Fibroblast of villous mesenchyme (primary cell): ENCODE measurements at regions not wholly inside any gene's neighbourhood (a gene's known extent, or its start where the extent isn't known, plus 50 kb on each side); places are given as distances from the start of the nearest gene placed in this dataset.
"Not testable (repeated sequence)": the region's sequence is repeated elsewhere in the genome, so short reads cannot be mapped to it uniquely, and the experiment has no call there.

Experiments used
- DNase-seq: peaks from one replicate; pipeline ENCODE4 v3.0.0-alpha.2; 2010; ENCODE audit warnings: low read depth
- H3K4me3 ChIP-seq: 2 replicates; pipeline ENCODE4 v1.5.1; 2011; ENCODE audit warnings: low read depth, mild to moderate bottlenecking, low read length
- CTCF ChIP-seq: IDR thresholded peaks from 2 replicates; pipeline ENCODE4 v1.5.1; 2012; ENCODE audit warnings: low read depth, mild to moderate bottlenecking, low read length; ENCODE audit not compliant: insufficient read depth

GRCh38 chr12:87596636-87597035 is 432.6 kb downstream of the C12orf50 start:
- H3K4me3 ChIP-seq = no peak overlapping the region
- no peak for DNase-seq
- no peak for TF ChIP-seq CTCF

GRCh38 chr12:87596134-87596533 is 433.1 kb downstream of the C12orf50 start:
- DNase-seq = no peak
- no peak overlapping the region for H3K4me3 ChIP-seq
- TF ChIP-seq CTCF = no peak

GRCh38 chr12:87585882-87586557 is 443.2 kb downstream of the C12orf50 start:
- DNase-seq = no peak
- no peak overlapping the region for H3K4me3 ChIP-seq
- no peak for TF ChIP-seq CTCF

- not testable (repeated sequence) for H3K4me3 ChIP-seq, DNase-seq
These were observed 450.1 kb downstream of the C12orf50 start for GRCh38 chr12:87579091-87579490.

- no peak for DNase-seq
- H3K4me3 ChIP-seq = no peak overlapping the region
- TF ChIP-seq CTCF = no peak
These were observed 453.3 kb downstream of the C12orf50 start for GRCh38 chr12:87575906-87576305.

- not testable (repeated sequence) for DNase-seq, H3K4me3 ChIP-seq
These were observed 462.3 kb downstream of the C12orf50 start for GRCh38 chr12:87566918-87567317.

GRCh38 chr12:87556985-87557384 is 472.2 kb downstream of the C12orf50 start:
- peak; percentile 0 for DNase-seq
- no peak overlapping the region for H3K4me3 ChIP-seq
- no peak for TF ChIP-seq CTCF

- not testable (repeated sequence) for H3K4me3 ChIP-seq, DNase-seq
These were observed 498.0 kb downstream of the C12orf50 start for GRCh38 chr12:87531213-87531612.
